Loucy (cell line): ENCODE measurements at regions not wholly inside any gene's neighbourhood (a gene's known extent, or its start where the extent isn't known, plus 50 kb on each side); places are given as distances from the start of the nearest gene placed in this dataset.
A peak's percentile ranks its signal among the peaks of the same experiment; 100 is the strongest.

Experiments used
- H2AFZ ChIP-seq: fragments of 200-600 bp; sonication (generic); 2 replicates; pipeline ENCODE4 v1.6.0; 2016; ENCODE audit warnings: antibody characterized with exemption, mild to moderate bottlenecking, low read length, moderate library complexity
- H3F3A ChIP-seq: fragments of 200-600 bp; 2 replicates; pipeline ENCODE4 v1.6.0; 2016; ENCODE audit warnings: antibody characterized with exemption, low read depth, mild to moderate bottlenecking
- H3K27me3 ChIP-seq: fragments of 200-600 bp; sonication (generic); 2 replicates; pipeline ENCODE4 v1.6.1; 2014; ENCODE audit warnings: low read length, mild to moderate bottlenecking; ENCODE audit not compliant: insufficient read depth, poor library complexity, severe bottlenecking
- H3K36me3 ChIP-seq: fragments of 200-600 bp; sonication (generic); 2 replicates; pipeline ENCODE4 v1.6.1; 2016; ENCODE audit warnings: low read length; ENCODE audit not compliant: insufficient read depth
- H3K4me1 ChIP-seq: fragments of 200-600 bp; sonication (generic); 2 replicates; pipeline ENCODE4 v1.5.1; 2014; ENCODE audit warnings: low read length, mild to moderate bottlenecking; ENCODE audit not compliant: insufficient read depth, poor library complexity, severe bottlenecking
- H3K4me2 ChIP-seq: fragments of 200-600 bp; sonication (generic); 2 replicates; pipeline ENCODE4 v1.6.0; 2014; ENCODE audit warnings: antibody characterized with exemption, low read length, low read depth, mild to moderate bottlenecking; ENCODE audit not compliant: poor library complexity, severe bottlenecking
- H3K4me3 ChIP-seq: fragments of 200-600 bp; sonication (generic); 2 replicates; pipeline ENCODE4 v1.5.1; 2014; ENCODE audit warnings: low read length, mild to moderate bottlenecking, mixed read lengths; ENCODE audit not compliant: poor library complexity, severe bottlenecking
- H3K79me2 ChIP-seq: fragments of 200-600 bp; sonication (generic); 2 replicates; pipeline ENCODE4 v1.6.1; 2014; ENCODE audit warnings: low read length; ENCODE audit not compliant: insufficient read depth
- H3K9ac ChIP-seq: fragments of 200-600 bp; sonication (generic); 2 replicates; pipeline ENCODE4 v1.6.0; 2014; ENCODE audit warnings: mild to moderate bottlenecking, low read depth, low read length, moderate library complexity; ENCODE audit not compliant: poor library complexity, severe bottlenecking
- H3K9me2 ChIP-seq: fragments of 200-600 bp; sonication (generic); replicated peaks from 2 replicates; pipeline ENCODE4 v1.6.1; 2016; ENCODE audit warnings: low read depth, low read length, mixed read lengths
- H3K9me3 ChIP-seq: fragments of 200-600 bp; sonication (generic); 2 replicates; pipeline ENCODE4 v1.6.1; 2014; ENCODE audit warnings: mild to moderate bottlenecking, antibody characterized with exemption, low read length, low read depth; ENCODE audit not compliant: insufficient read depth
- H4K20me1 ChIP-seq: fragments of 200-600 bp; sonication (generic); 2 replicates; pipeline ENCODE4 v1.6.0; 2014; ENCODE audit warnings: antibody characterized with exemption, low read length, mild to moderate bottlenecking; ENCODE audit not compliant: insufficient read depth, poor library complexity, severe bottlenecking
- CTCF ChIP-seq: fragments of 200-600 bp; sonication (generic); conservative IDR thresholded peaks from 2 replicates; pipeline ENCODE4 v1.5.1; 2014; ENCODE audit warnings: mild to moderate bottlenecking, antibody characterized with exemption, low read length
- EZH2phosphoT487 ChIP-seq: fragments of 200-600 bp; IDR thresholded peaks from 2 replicates; pipeline ENCODE4 v1.6.1; 2018; ENCODE audit warnings: antibody characterized with exemption, mild to moderate bottlenecking, moderate library complexity, borderline replicate concordance

- Histone ChIP-seq H3K4me2 (no peak overlapping the region), H3K36me3 (no peaks in the 10 kb centered on the region), H3F3A (no peaks in the 10 kb centered on the region), H2AFZ (no peak overlapping the region), H4K20me1 (no peaks in the 10 kb centered on the region), H3K9ac (no peak overlapping the region), H3K4me1 (no peaks in the 10 kb centered on the region), H3K9me3 (no peaks in the 10 kb centered on the region), H3K79me2 (no peaks in the 10 kb centered on the region), H3K4me3 (no peak overlapping the region), H3K9me2 (no peaks in the 10 kb centered on the region), H3K27me3 (no peaks in the 10 kb centered on the region)
- TF ChIP-seq CTCF (no peak), EZH2phosphoT487 (no peak)
These were observed 392.2 kb upstream of the ZFP42 start for GRCh38 chr4:187603093-187604025.

- H3K9ac ChIP-seq: no peak overlapping the region
- H3K4me1 ChIP-seq: no peaks in the 10 kb centered on the region
- no peaks in the 10 kb centered on the region for H3F3A ChIP-seq
- no peak overlapping the region for H3K4me2 ChIP-seq
- H2AFZ ChIP-seq: no peak overlapping the region
- no peaks in the 10 kb centered on the region for H3K36me3 ChIP-seq
- TF ChIP-seq EZH2phosphoT487: no peak
- no peak for TF ChIP-seq CTCF
- no peaks in the 10 kb centered on the region for H4K20me1 ChIP-seq
- H3K9me3 ChIP-seq: no peaks in the 10 kb centered on the region
- no peak overlapping the region for H3K4me3 ChIP-seq
- H3K79me2 ChIP-seq: no peaks in the 10 kb centered on the region
- no peaks in the 10 kb centered on the region for H3K9me2 ChIP-seq
- no peaks in the 10 kb centered on the region for H3K27me3 ChIP-seq
These were observed 390.6 kb upstream of the ZFP42 start for GRCh38 chr4:187604984-187605383.

- no peak overlapping the region for H2AFZ ChIP-seq
- H3K4me1 ChIP-seq: no peaks in the 10 kb centered on the region
- H3K79me2 ChIP-seq: no peaks in the 10 kb centered on the region
- no peak overlapping the region for H3K4me2 ChIP-seq
- TF ChIP-seq CTCF (peak; percentile 96), EZH2phosphoT487 (no peak)
- no peaks in the 10 kb centered on the region for H3K9me3 ChIP-seq
- H3K4me3 ChIP-seq: no peak overlapping the region
- no peaks in the 10 kb centered on the region for H3K9me2 ChIP-seq
- no peaks in the 10 kb centered on the region for H4K20me1 ChIP-seq
- no peaks in the 10 kb centered on the region for H3F3A ChIP-seq
- no peaks in the 10 kb centered on the region for H3K27me3 ChIP-seq
- H3K9ac ChIP-seq: no peak overlapping the region
- no peaks in the 10 kb centered on the region for H3K36me3 ChIP-seq
These were observed 389.0 kb upstream of the ZFP42 start for GRCh38 chr4:187606581-187606980.
